Fibroblast of the aortic adventitia (primary cell): ENCODE measurements at regions not wholly inside any gene's neighbourhood (a gene's known extent, or its start where the extent isn't known, plus 50 kb on each side); places are given as distances from the start of the nearest gene placed in this dataset.

ENCODE experiments used
- DNase-seq: peaks from one replicate; pipeline ENCODE4 v3.0.0-alpha.2; 2010; ENCODE audit warnings: low read depth
- H3K4me3 ChIP-seq: 2 replicates; pipeline ENCODE4 v1.5.1; 2011; ENCODE audit warnings: low read depth, mild to moderate bottlenecking, control low read depth, low read length, moderate library complexity
- TF ChIP-seq, protein P1 (sequence below): IDR thresholded peaks from 2 replicates; pipeline ENCODE4 v1.5.1; 2011; ENCODE audit warnings: mild to moderate bottlenecking, low read length, control low read depth, inconsistent platforms; ENCODE audit not compliant: insufficient read depth

DNA sequence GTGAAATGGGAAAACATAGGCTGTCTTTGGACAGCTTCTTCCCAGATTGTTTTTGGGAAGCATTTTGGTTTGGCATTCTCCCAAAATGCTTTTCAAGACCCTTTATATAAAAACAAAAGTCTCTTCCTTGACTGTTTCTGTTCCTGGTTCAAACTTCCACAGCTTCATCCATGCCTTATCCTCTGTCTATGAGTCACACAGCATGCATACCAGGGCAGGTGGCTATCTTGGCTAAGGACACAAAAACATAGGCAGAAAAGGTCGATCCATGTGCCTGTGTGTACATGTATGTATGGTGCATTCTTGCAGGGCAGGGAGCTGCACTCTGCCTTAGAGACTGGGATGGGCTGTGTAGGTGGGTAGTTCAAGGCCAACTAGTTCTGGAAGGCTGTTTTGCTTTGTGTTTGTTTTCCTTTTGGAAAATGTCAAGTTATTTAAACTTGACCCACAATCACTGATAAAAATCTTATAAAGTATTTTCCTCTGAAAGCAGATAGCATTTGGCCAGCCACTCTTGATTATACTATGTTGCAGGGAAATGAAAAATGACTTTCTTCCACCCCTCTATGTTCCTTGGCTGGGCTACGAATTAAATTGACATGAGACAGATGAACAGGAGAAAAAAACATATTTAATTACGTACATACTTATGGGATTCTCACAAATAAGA is 437.0 kb downstream of the SIPA1L2 start:
- peak; percentile 1 for DNase-seq
- TF ChIP-seq, protein P1, sequence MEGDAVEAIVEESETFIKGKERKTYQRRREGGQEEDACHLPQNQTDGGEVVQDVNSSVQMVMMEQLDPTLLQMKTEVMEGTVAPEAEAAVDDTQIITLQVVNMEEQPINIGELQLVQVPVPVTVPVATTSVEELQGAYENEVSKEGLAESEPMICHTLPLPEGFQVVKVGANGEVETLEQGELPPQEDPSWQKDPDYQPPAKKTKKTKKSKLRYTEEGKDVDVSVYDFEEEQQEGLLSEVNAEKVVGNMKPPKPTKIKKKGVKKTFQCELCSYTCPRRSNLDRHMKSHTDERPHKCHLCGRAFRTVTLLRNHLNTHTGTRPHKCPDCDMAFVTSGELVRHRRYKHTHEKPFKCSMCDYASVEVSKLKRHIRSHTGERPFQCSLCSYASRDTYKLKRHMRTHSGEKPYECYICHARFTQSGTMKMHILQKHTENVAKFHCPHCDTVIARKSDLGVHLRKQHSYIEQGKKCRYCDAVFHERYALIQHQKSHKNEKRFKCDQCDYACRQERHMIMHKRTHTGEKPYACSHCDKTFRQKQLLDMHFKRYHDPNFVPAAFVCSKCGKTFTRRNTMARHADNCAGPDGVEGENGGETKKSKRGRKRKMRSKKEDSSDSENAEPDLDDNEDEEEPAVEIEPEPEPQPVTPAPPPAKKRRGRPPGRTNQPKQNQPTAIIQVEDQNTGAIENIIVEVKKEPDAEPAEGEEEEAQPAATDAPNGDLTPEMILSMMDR: no peak
- H3K4me3 ChIP-seq: no peak overlapping the region

DNA sequence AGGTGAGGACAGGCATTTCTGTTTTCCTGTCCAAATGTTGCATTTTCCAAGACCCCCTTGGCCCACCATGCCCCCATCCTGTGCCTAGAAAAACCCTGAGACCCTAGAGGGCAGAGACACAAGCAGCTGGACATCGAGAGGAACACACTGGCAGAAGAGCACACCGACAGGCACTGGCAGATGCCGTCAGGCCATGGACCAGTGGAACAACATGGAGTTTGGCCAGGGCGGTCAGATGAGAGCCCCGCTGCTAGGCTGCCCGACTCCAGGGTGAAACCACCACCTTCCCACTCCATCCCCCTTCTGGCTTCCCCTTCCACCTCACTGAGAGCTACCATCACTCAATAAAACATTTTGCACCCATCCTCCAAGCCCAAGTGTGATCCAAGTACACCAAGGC is 438.4 kb downstream of the SIPA1L2 start:
- TF ChIP-seq, protein P1: no peak
- no peak overlapping the region for H3K4me3 ChIP-seq

DNA sequence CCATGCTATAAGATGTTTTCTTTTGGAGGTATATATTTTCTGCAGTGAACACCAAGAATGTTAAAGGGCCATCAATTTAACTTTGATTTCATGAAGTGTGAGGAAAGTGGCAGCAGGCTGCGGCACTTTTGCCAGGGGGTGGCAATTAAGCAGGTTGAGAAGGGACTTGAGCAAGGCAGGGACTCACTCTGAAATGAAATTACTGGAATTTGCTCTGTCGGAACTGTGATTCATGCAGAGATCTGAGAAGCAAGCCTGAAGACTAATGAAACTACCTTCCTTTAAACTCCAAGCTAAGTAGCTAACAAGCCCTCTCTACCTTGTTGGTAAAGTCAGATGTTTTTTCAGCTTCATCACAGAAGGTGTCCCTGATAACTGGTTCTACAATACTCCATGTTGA is 441.6 kb downstream of the SIPA1L2 start:
- H3K4me3 ChIP-seq: no peak overlapping the region
- TF ChIP-seq, protein P1: no peak
- DNase-seq: no peak

More for the DNA sequence above, 438.4 kb downstream of the SIPA1L2 start:
- no peak for DNase-seq

DNA sequence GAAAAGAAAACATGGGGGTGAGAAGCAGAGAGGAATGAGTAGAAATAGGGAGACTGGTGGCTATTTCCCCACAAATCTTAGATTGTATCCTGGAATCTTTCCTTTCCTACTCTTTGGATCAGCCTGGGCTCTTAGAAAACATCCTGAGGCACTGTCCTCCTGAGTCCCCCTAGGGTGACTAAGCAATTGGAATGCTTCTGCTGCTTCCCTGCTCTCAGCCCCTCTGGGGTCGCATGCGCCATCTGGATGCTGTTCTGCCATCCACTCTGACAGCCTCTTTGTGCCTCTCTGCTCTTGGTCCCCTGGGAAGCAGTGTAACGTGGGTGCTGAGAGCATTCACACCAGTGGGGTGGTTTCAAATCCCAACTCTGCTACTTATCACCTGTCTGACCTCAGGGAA is 443.0 kb downstream of the SIPA1L2 start:
- no peak overlapping the region for H3K4me3 ChIP-seq
- TF ChIP-seq, protein P1: no peak
- no peak for DNase-seq

DNA sequence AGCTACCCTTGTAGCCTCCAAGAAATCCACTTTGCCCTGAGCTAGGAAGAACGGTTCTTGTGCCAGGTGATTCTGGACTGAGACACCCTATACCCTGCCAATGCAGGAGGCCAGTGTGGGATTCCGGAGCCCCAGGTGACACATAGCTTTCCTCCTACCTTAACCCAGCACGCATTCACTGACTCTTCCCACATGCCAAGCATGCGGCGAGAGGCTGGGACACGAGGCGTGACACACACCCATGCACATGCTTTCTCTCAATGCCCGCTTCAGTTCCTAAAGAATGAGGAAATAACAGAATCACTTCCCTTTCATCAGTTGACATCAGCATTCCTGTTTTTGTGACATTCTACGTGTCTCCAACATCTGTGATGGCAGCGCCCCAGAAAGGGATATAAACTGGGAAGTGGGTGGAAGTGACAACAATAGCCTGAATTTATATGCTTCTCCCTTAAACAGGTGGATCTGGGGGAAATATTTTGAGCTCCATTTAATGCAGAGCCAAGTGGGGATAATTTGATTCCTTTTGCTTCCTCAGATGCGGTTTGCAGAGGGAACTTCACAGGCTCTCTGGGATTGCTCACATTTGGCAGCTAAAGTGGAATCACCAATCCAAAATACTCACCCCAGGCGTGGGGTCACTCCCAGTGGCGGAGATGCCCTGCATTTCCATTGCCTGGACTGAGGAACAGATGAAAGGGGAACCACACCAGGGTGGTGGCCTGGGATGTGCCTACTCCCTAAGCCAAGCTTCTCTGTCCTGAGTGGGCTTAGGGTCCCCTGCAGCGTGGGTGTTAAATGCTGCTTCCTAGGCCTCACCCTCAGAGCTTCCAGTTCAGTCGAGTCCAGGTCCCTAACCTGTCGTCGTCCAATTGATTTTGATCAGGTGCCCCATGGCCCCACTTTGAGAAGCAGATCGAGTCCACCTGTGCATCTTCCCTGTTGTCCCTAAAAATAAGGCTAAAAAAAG is 445.1 kb downstream of the SIPA1L2 start:
- no peak overlapping the region for H3K4me3 ChIP-seq
- TF ChIP-seq, protein P1: no peak
- no peak for DNase-seq

DNA sequence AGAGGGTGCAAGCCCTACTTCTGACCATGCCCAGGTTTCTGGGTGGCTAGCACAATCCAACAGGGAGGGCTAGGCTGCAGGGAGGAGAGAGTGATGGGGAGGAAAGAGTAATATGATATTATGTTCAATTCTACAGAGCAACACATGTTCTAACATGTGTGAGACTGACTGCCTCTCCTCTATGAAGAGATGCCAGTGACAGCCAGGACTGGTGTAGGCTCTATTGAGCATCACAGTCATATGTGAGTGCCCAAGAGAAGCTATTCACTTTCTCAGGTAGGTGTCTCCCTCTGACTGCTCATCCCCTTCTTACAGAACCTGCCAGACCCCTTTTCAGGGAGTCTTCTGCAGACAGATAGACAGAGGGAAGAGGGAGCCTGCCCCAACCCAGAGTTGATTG is 446.1 kb downstream of the SIPA1L2 start:
- DNase-seq: no peak
- TF ChIP-seq, protein P1: no peak
- no peak overlapping the region for H3K4me3 ChIP-seq
